MG63 (cell line): ENCODE measurements at regions not wholly inside any gene's neighbourhood (a gene's known extent, or its start where the extent isn't known, plus 50 kb on each side); places are given as distances from the start of the nearest gene placed in this dataset.

Experiments used
- DNase-seq: peaks from one replicate; pipeline ENCODE4 v3.0.0-alpha.2; 2020
- H3K27me3 ChIP-seq: fragments of 250-450 bp; sonication (Bioruptor Pico); 2 replicates; pipeline ENCODE4 v1.5.1; 2020; ENCODE audit warnings: mild to moderate bottlenecking, moderate library complexity
- H3K36me3 ChIP-seq: fragments of 250-450 bp; sonication (Bioruptor Pico); 2 replicates; pipeline ENCODE4 v1.5.1; 2020; ENCODE audit warnings: mild to moderate bottlenecking, moderate library complexity
- H3K4me3 ChIP-seq: fragments of 250-450 bp; sonication (Bioruptor Pico); 2 replicates; pipeline ENCODE4 v1.5.1; 2020; ENCODE audit warnings: mild to moderate bottlenecking, moderate library complexity
- H3K9me3 ChIP-seq: fragments of 250-450 bp; sonication (Bioruptor Pico); 2 replicates; pipeline ENCODE4 v1.5.1; 2020; ENCODE audit warnings: mild to moderate bottlenecking, moderate library complexity

- H3K27me3 ChIP-seq, result no peaks in the 10 kb centered on the region
- no peaks in the 10 kb centered on the region for H3K9me3 ChIP-seq
- no peaks in the 10 kb centered on the region for H3K36me3 ChIP-seq
- H3K4me3 ChIP-seq, result no peak overlapping the region
- no peak for DNase-seq
These were observed 59.4 kb upstream of the SVIL start for GRCh38 chr10:29694121-29694520.

GRCh38 chr10:29692121-29692539 lies 57.4 kb upstream of the SVIL start:
- no peak for DNase-seq
- Histone ChIP-seq H3K36me3 (no peaks in the 10 kb centered on the region), H3K27me3 (no peaks in the 10 kb centered on the region), H3K4me3 (no peak overlapping the region), H3K9me3 (no peaks in the 10 kb centered on the region)

DNA sequence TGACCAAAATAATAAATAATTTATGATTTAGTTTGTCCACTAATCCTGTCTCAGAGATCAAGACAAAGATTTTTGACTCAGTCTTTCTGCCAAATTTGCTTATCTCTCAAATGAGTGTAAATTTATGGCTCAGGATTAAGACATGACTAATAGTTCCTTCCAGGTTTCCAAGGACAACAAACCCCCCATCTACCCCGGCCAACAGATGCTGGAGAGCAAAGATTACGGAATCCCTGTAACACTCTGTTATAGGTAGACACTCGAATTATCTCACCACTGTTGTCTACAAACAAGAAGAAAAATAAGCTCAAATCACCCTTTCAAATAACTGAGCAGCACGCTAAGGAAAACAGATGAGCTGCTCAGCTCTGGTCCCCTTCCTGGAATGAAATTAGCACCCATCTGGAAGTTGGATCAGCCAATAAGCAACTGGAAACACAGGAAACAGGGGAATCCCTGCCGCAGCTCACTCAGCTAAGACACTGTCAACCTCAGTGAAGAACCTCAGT lies 56.8 kb upstream of the SVIL start:
- Histone ChIP-seq H3K27me3 (no peaks in the 10 kb centered on the region), H3K4me3 (no peak overlapping the region), H3K36me3 (no peaks in the 10 kb centered on the region), H3K9me3 (no peaks in the 10 kb centered on the region)
- DNase-seq, result peak; percentile 66

DNA sequence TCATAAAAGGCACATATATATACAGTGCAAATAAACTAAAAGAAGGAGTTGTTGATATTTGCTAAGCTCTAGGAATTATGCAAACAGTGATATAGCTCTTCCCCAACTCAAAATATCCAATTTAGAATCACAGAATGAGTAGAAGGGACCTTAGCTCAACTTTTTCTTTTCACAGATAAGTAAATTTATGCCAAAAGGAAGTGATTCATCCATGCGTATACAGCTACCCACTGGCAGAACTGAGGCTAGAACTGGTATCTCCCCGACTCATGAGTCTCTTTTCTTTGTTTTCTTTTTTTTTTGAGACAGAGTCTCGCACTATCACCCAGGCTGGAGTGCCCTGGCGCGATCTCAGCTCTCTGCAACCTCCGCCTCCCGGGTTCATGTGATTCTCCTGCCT lies 54.2 kb upstream of the SVIL start:
- no peak overlapping the region for H3K4me3 ChIP-seq
- H3K9me3 ChIP-seq, result no peaks in the 10 kb centered on the region
- H3K36me3 ChIP-seq, result no peaks in the 10 kb centered on the region; the same call in 1 of the 2 replicates
- DNase-seq, result peak; percentile 60
- H3K27me3 ChIP-seq, result no peaks in the 10 kb centered on the region

- H3K4me3 ChIP-seq, result no peak overlapping the region
- H3K36me3 ChIP-seq, result no peaks in the 10 kb centered on the region; the same call in 1 of the 2 replicates
- peak; percentile 23 for DNase-seq
- H3K27me3 ChIP-seq, result no peaks in the 10 kb centered on the region
- no peaks in the 10 kb centered on the region for H3K9me3 ChIP-seq
These were observed 53.5 kb upstream of the SVIL start for GRCh38 chr10:29688230-29688661.

GRCh38 chr10:29687421-29688164 lies 52.8 kb upstream of the SVIL start:
- no peak for DNase-seq
- Histone ChIP-seq H3K27me3 (no peaks in the 10 kb centered on the region), H3K9me3 (no peaks in the 10 kb centered on the region), H3K36me3 (no peaks in the 10 kb centered on the region; the same call in 1 of the 2 replicates), H3K4me3 (no peak overlapping the region)

GRCh38 chr10:29685506-29685905 lies 50.7 kb upstream of the SVIL start:
- no peak for DNase-seq
- no peak overlapping the region for H3K4me3 ChIP-seq
- no peaks in the 10 kb centered on the region for H3K9me3 ChIP-seq
- no peaks in the 10 kb centered on the region for H3K27me3 ChIP-seq
- no peaks in the 10 kb centered on the region; the same call in 1 of the 2 replicates for H3K36me3 ChIP-seq
